ENCODE measurements at regions not wholly inside any gene's neighbourhood (a gene's known extent, or its start where the extent isn't known, plus 50 kb on each side); places are given as distances from the start of the nearest gene placed in this dataset.

DNA sequence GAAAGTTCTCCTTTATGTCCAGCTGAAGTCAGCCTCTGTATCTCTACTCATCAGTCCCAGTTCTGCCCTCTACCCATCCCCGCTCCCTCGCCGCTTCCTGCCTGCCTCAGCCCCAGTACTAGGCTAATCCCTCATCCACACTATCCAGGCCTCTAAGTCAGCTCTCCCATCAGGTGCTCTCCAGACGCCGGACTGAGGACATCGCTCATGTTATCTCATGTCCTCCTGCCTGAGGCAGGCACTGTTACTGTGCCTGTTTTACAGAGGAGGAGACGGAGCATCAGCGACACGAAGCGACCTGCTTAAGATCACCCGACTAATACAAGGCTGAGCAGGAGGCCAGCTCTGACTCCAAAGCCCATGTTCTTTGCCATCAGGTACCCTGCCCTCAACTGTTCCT, 57.3 kb upstream of the RUNX3 start:
- no peak for TF ChIP-seq CTCF (conservative IDR thresholded peaks at IDR 0.05)
- TF ChIP-seq EZH2 (IDR thresholded peaks at IDR 0.05; ENCODE audit: low read depth), result no peak

Data from PC-9 (cell line).